Stimulated activated effector memory CD8-positive, alpha-beta T cell treated with anti-CD3 and anti-CD28 coated beads, Interleukin-12 subunit alpha, Interleukin-12 subunit beta, amount 100 ng/mL, for 72 hours (primary cell): ENCODE measurements at regions not wholly inside any gene's neighbourhood (a gene's known extent, or its start where the extent isn't known, plus 50 kb on each side); places are given as distances from the start of the nearest gene placed in this dataset.
"Not testable (repeated sequence)": the region's sequence is repeated elsewhere in the genome, so short reads cannot be mapped to it uniquely, and the experiment has no call there.

Experiments used
- ATAC-seq: fragments of 150-1000 bp; cut with Tn5 transposase; 2 replicates; pipeline ENCODE4 v1.10.0; 2021
- DNase-seq, 2 donors: peaks; one replicate each; pipeline ENCODE4 v3.0.0; 2021 to 2022; ENCODE audit warnings: low spot score in 2 of 2
- H3K27ac Mint-ChIP-seq: one replicate; pipeline ENCODE4 v1.8.0; 2022; ENCODE audit warnings: mild to moderate bottlenecking, mixed read lengths
- H3K36me3 Mint-ChIP-seq: one replicate; pipeline ENCODE4 v1.8.0; 2022; ENCODE audit warnings: mild to moderate bottlenecking, mixed read lengths
- H3K4me1 Mint-ChIP-seq: one replicate; pipeline ENCODE4 v1.8.0; 2022; ENCODE audit warnings: mixed read lengths
- H3K4me3 Mint-ChIP-seq: one replicate; pipeline ENCODE4 v1.8.0; 2022; ENCODE audit warnings: mild to moderate bottlenecking, mixed read lengths
- H3K9me3 Mint-ChIP-seq: one replicate; pipeline ENCODE4 v1.8.0; 2022; ENCODE audit warnings: mixed read lengths

DNA sequence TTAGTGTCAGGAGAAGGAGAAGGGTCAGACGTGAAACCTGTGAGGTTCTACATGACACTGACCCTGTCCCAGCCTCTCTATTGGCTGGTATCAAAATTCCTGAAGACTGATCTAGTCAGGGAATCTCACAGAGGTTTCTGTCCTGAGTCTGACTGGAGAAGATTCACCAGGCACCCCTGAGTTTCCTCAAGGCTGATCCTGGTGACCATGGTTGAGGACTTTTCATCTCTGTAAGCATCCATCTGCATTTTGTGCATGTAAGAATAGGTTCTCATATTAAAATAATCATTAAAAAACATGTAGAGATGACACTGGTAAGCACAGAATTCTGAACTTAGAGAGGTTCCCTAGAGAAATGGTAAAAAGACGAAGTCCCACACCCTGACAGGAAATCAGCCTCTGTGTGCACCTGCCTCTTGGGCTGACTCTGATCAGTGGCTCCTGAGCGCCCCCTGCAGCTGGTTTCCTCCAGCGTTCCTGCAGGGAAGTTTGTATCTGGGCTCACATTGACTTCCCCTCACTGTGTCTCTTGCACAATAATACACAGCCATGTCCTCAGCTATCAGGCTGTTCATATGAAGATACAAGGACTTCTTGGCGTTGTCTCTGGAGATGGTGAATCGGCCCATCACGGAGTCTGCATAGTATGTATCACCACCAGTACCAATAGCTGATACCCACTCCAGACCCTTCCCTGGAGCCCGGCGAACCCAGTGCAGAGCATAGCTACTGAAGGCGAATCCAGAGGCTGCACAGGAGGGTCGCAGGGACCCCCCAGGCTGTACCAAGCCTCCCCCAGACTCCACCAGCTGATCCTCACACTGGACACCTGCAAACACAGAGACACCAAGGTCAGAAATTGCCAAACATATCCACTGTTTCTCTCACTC lies 991.9 kb downstream of the TMEM121 start:
- DNase-seq (peak; percentile 70 to 90), ATAC-seq (peak; percentile 75)
- H3K9me3 Mint-ChIP-seq = no peaks in the 10 kb centered on the region
- H3K36me3 Mint-ChIP-seq = no peaks in the 10 kb centered on the region
- peaks cover 12% of the 10 kb centered on the region for H3K4me1 Mint-ChIP-seq
- H3K27ac Mint-ChIP-seq = no peak overlapping the region
- H3K4me3 Mint-ChIP-seq = no peak overlapping the region

DNA sequence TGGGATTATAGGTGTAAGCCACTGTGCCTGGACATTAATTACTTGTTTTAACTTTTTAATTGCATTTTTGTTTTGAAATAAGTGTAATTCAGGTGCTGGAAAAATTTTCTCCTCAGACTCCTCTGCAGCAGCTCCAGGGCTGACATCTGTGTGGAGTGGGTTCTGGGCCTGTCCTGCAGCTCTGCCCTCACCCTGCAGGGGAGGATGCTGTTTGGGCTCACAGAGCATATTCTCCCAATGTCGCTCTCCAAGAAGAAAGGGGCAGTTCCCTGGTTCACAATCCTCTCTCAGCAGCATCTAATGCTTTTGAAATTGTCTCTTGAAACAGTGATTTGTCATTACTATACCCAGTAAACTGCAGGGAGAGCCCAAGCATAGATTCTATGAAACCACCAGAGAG lies 995.7 kb downstream of the TMEM121 start:
- H3K36me3 Mint-ChIP-seq, H3K27ac Mint-ChIP-seq, H3K4me3 Mint-ChIP-seq, DNase-seq, H3K9me3 Mint-ChIP-seq, H3K4me1 Mint-ChIP-seq: not testable (repeated sequence)
- peak; percentile 21 for ATAC-seq

DNA sequence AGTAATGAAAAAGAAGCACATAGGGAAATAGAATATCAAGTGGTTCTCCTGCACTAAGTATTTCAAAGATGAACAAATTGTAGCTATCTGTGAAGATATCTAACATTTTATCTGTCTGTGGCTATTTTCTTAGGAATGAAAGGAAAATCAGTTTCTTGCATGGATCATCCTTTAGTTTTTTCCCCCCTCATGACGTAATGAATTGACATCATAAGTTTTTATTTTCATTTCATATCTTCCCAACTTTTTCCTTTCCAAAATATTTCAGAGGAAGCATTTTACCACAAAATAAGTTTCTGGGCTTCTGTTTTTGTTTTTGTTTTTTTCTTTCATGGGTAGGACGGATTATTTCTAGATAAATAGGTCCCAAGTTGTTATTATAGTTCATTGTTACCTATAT lies 996.6 kb downstream of the TMEM121 start:
- peaks cover 2% of the 10 kb centered on the region for H3K4me1 Mint-ChIP-seq
- H3K36me3 Mint-ChIP-seq = no peaks in the 10 kb centered on the region
- H3K27ac Mint-ChIP-seq = no peak overlapping the region
- DNase-seq (no peak), ATAC-seq (no peak)
- no peaks in the 10 kb centered on the region for H3K9me3 Mint-ChIP-seq
- H3K4me3 Mint-ChIP-seq = no peak overlapping the region

- no peak for ATAC-seq
Measured at GRCh38 chr14:106528717-106529116, 1002.3 kb downstream of the TMEM121 start.

DNA sequence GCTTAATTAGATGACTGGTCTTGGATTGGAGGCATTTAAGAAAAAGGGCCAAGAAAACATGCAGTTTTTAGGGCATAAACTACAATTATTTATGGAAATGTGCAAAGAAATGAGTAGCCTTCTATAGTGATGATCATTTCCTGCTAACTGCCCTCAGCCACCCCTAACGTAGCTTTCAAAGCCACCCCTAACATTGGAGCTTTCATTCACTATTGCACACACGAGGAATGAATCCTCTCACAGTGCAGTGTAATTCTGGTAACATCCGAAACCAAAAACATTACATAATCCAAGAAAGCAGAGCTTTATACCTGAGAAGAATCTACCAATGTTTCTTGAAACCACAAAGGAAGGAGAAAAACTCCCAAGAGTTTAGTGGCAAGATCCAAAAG lies 1003.6 kb downstream of the TMEM121 start:
- no peaks in the 10 kb centered on the region for H3K9me3 Mint-ChIP-seq
- peaks cover 10% of the 10 kb centered on the region for H3K4me1 Mint-ChIP-seq
- no peaks in the 10 kb centered on the region for H3K36me3 Mint-ChIP-seq
- H3K4me3 Mint-ChIP-seq = no peak overlapping the region
- DNase-seq = no peak
- ATAC-seq = no peak
- H3K27ac Mint-ChIP-seq = no peak overlapping the region

More at GRCh38 chr14:106528717-106529116, 1002.3 kb downstream of the TMEM121 start:
- no peaks in the 10 kb centered on the region for H3K36me3 Mint-ChIP-seq
- DNase-seq = no peak
- H3K27ac Mint-ChIP-seq = no peak overlapping the region
- H3K4me1 Mint-ChIP-seq = peaks cover 10% of the 10 kb centered on the region
- H3K4me3 Mint-ChIP-seq = no peak overlapping the region
- H3K9me3 Mint-ChIP-seq = no peaks in the 10 kb centered on the region

DNA sequence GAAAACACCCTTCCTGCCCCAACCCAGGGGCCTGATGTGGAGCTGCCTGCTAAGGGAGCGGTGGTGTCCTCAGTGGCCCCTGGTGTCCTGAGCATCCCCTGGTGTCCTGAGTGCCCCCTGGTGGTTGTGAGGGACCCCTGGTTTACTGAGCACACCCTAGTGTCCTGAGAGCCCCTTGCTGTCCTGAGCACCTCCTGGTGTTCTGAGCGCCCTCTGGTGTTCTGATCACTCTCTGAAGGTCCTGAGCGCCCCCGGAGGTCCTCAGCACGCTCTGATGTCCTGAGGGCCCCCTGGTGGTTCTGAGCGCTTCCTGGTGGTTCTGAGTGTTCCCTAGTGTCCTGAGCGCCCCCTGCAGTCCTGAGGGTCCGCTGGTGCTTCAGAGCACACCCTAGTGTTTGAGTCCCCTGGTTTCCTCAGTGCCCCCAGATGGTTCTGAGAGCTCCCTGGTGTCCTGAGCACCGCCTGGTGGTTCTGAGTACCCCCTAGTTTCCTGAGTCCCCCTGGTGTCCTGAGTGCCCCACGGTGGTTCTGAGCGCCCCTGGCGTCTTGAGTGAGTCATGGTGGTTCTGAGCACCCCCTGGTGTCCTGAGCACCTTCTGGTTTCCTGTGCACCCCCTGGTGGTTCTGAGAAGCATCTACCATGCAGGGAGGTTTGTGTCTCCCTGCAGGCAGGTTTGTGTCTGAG lies 1004.2 kb downstream of the TMEM121 start:
- Mint-ChIP-seq H3K9me3 (no peaks in the 10 kb centered on the region), H3K27ac (no peak overlapping the region), H3K36me3 (no peaks in the 10 kb centered on the region), H3K4me1 (peaks cover 10% of the 10 kb centered on the region), H3K4me3 (no peak overlapping the region)
- ATAC-seq (peak; percentile 97), DNase-seq (peak; percentile 14 to 65)

- not testable (repeated sequence) for H3K4me1 Mint-ChIP-seq, H3K27ac Mint-ChIP-seq, H3K4me3 Mint-ChIP-seq, H3K9me3 Mint-ChIP-seq, ATAC-seq, H3K36me3 Mint-ChIP-seq
- DNase-seq = peak in 1 of 2 donors; percentile 81
Measured at GRCh38 chr14:106537597-106537996, 1011.2 kb downstream of the TMEM121 start.

DNA sequence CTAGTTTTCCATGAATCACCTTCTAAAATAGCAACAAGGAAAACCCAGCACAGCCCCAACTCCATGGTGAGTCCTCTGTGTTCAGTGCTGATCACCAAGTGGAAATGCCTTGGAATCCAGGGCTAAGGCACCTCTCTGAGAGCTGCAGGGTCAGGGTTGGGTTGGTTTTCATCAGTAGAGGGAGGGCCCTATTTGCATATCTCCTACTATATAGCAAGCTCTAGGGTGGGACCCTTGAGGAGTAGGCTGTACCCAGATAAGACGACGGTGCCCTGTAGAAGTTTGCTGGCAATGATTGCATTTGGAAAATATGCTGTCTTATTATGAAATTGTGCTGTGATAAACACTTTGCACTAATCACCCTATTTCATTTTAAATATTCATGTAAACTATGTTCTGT lies 1011.8 kb downstream of the TMEM121 start:
- H3K9me3 Mint-ChIP-seq = peaks cover 6% of the 10 kb centered on the region
- no peak for DNase-seq
- no peak overlapping the region for H3K27ac Mint-ChIP-seq
- H3K4me3 Mint-ChIP-seq = no peak overlapping the region
- H3K4me1 Mint-ChIP-seq = no peaks in the 10 kb centered on the region
- no peaks in the 10 kb centered on the region for H3K36me3 Mint-ChIP-seq
- ATAC-seq = no peak

DNA sequence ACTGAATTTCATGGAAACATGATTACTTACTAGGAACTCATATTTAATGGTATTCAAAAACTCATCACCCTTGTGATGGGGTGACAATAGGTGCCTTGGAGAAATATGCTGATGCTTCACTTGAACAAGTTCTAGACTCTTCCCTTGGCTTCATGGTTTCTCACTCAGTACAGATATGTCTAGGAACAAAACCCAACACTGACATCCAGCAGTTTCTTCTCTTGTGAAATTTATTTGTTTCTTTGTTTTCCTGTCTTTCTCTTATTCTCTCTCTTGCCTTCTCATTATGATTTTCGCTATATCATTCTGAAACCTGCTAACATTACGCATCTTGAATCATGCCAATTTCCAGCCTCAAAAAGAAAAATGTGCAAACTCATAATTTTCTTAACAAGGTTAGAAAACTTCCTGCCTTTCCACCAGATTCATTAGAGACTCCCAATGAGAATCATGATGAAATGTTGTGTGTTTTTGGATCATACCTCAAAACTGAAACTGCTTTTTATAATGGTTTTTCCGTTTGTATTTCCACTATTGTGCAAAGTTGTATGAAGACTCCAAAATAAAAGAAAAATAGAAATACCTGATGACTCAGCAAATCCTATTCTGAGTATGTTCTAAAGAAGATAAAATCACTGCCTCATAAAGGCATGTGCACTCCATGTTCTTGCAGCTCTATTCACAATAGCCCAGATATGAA lies 1021.5 kb downstream of the TMEM121 start:
- H3K4me1 Mint-ChIP-seq = peaks cover 13% of the 10 kb centered on the region
- no peak for DNase-seq
- peak overlapping the region; percentile 7 for H3K27ac Mint-ChIP-seq
- H3K4me3 Mint-ChIP-seq = no peak overlapping the region
- peak; percentile 89 for ATAC-seq
- peaks cover 7% of the 10 kb centered on the region for H3K36me3 Mint-ChIP-seq
- H3K9me3 Mint-ChIP-seq = peaks cover 3% of the 10 kb centered on the region

GRCh38 chr14:106549064-106549463 lies 1022.7 kb downstream of the TMEM121 start:
- no peak overlapping the region for H3K27ac Mint-ChIP-seq
- H3K9me3 Mint-ChIP-seq = peaks cover 3% of the 10 kb centered on the region
- peaks cover 7% of the 10 kb centered on the region for H3K36me3 Mint-ChIP-seq

DNA sequence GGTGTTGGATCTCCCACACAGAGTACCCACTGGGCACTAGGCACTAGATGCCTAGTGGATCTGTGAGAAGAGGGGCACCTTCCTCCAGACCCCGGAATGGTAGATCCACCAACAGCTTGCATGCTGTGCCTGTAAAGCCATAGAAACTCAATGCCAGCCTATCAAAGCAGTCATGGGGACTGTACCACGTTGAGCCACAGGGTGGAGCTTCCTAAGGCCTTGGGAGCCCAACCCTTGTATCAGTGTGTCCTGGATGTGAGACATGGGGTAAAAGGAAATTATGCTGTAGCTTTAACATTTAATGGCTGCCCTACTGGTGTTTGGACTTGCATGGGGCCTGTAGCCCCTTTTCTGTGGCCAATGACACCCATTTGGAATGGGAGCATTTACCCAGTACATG lies 1024.9 kb downstream of the TMEM121 start:
- no peak overlapping the region for H3K27ac Mint-ChIP-seq
- H3K4me3 Mint-ChIP-seq = no peak overlapping the region
- peaks cover 7% of the 10 kb centered on the region for H3K36me3 Mint-ChIP-seq
- ATAC-seq (peak; percentile 52), DNase-seq (no peak)
- H3K9me3 Mint-ChIP-seq = peaks cover 3% of the 10 kb centered on the region
- H3K4me1 Mint-ChIP-seq = peaks cover 13% of the 10 kb centered on the region

More at GRCh38 chr14:106549064-106549463, 1022.7 kb downstream of the TMEM121 start:
- no peak overlapping the region for H3K4me3 Mint-ChIP-seq
- no peak for DNase-seq
- H3K4me1 Mint-ChIP-seq = peaks cover 13% of the 10 kb centered on the region
- ATAC-seq = no peak

GRCh38 chr14:106556211-106556610 lies 1029.8 kb downstream of the TMEM121 start:
- H3K36me3 Mint-ChIP-seq, H3K4me1 Mint-ChIP-seq, H3K9me3 Mint-ChIP-seq, H3K4me3 Mint-ChIP-seq, ATAC-seq, H3K27ac Mint-ChIP-seq, DNase-seq: not testable (repeated sequence)

DNA sequence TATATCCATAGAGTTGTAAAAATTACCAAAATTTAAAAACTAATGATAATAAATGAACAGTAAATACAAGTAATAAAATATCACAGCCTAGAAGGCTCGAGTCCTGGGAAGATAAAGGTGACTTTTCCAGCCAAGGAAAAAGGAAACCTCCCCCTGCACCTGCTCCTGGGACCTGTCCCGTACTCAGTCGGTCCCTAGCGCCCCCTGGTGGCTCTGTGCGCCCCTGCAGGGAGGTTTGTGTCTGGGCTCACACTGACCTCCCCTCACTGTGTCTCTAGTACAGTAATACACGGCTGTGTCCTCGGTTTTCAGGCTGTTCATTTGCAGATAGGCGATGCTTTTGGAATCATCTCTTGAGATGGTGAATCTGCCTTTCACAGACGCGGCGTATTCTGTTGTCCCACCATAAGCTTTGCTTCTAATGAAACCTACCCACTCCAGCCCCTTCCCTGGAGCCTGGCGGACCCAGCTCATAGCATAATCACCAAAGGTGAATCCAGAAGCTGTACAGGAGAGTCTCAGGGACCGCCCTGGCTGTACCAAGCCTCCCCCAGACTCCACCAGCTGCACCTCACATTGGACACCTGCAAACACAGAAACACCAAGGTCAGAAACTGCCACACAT lies 1030.4 kb downstream of the TMEM121 start:
- H3K27ac Mint-ChIP-seq = no peak overlapping the region

DNA sequence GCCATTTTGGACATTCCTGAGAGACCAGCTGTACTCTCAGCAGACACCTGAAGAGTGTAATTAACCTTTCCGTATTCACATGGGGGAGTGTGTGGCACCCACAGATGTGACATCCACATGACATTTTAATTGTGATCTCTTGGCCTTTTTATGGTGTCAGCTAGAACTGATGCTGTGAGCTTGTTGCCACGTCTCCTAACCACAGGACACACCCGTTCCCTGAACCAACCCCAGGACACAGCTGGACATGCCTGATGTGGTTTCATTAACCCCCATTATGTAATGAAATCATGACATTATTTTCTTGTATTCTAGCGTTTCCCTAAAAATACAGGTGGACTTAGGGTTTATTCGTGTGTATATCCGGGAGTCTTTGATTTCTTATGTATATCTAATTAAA lies 1036.1 kb downstream of the TMEM121 start:
- no peak overlapping the region for H3K27ac Mint-ChIP-seq
- H3K9me3 Mint-ChIP-seq = no peaks in the 10 kb centered on the region
- ATAC-seq = no peak
- H3K36me3 Mint-ChIP-seq = no peaks in the 10 kb centered on the region
- H3K4me1 Mint-ChIP-seq = peaks cover 5% of the 10 kb centered on the region
- H3K4me3 Mint-ChIP-seq = no peak overlapping the region
- DNase-seq = no peak

More for the DNA sequence above, 1030.4 kb downstream of the TMEM121 start:
- H3K36me3 Mint-ChIP-seq = no peaks in the 10 kb centered on the region
- no peaks in the 10 kb centered on the region for H3K9me3 Mint-ChIP-seq
- no peak overlapping the region for H3K4me3 Mint-ChIP-seq
- peak; percentile 58 for ATAC-seq
- peak; percentile 83 to 90 for DNase-seq
- H3K4me1 Mint-ChIP-seq = no peaks in the 10 kb centered on the region

DNA sequence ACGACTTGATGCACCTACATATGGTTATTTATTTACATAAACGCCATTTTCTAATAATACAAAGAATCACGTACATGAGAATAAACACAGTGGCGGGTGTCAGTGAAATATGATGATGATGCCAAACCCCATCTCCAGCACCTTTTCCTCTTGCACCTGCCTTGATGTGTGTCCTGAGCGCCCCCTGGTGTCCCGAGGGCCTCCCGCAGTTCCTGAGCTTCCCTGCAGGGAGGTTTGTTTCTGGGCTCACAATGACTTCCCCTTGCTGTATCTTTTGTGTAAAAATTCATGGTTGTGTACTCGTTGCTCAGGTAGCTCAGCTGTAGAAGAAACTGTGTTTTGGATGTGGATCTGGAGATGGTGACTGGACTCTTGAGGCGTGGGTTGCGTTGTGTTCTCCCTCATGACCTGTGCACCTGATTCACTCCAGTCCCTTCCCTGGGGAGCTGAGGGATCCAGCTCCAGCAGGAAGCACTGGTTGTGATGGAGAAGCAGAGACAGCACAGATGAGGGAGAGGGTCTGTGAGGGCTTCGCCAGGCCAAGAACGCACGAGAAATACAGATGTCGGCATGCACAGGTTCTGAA lies 1037.8 kb downstream of the TMEM121 start:
- H3K36me3 Mint-ChIP-seq = no peaks in the 10 kb centered on the region
- peak; percentile 63 to 86 for DNase-seq
- no peaks in the 10 kb centered on the region for H3K9me3 Mint-ChIP-seq
- peaks cover 5% of the 10 kb centered on the region for H3K4me1 Mint-ChIP-seq
- peak; percentile 73 for ATAC-seq
- H3K4me3 Mint-ChIP-seq = no peak overlapping the region
- H3K27ac Mint-ChIP-seq = no peak overlapping the region
